Epithelial cell of esophagus (primary cell): ENCODE measurements at regions not wholly inside any gene's neighbourhood (a gene's known extent, or its start where the extent isn't known, plus 50 kb on each side); places are given as distances from the start of the nearest gene placed in this dataset.

Experiments used
- DNase-seq: peaks from one replicate; pipeline ENCODE4 v3.0.0; 2010; ENCODE audit warnings: low read depth
- H3K4me3 ChIP-seq: 2 replicates; pipeline ENCODE4 v1.5.1; 2011; ENCODE audit warnings: mild to moderate bottlenecking, low read length, control low read depth
- TF ChIP-seq, protein P1 (sequence below): IDR thresholded peaks from 2 replicates; pipeline ENCODE4 v1.5.1; 2011; ENCODE audit warnings: low read depth, mild to moderate bottlenecking, low read length, control low read depth, inconsistent platforms; ENCODE audit not compliant: insufficient read depth; ENCODE audit errors: missing control alignments

DNA sequence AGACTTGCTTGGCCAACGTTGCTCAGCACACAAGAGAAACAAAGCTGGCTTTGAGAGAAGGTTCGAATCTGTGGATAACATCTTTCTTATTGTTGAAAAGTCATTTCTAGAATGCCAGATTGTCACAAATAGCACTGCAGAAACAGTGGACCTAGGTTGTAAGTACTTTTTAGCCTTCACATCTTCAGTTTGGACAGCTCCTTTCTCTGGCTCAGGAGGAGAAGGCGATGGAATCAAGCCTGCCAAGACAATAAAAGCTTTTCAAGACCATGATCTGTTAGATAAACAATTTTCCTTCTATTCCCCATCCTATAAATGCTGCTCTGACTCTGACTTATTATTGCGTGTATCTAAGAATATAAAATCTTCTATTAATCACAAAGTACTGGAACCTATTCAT is 615.2 kb upstream of the SEMA6A start:
- DNase-seq: no peak
- TF ChIP-seq, protein P1, sequence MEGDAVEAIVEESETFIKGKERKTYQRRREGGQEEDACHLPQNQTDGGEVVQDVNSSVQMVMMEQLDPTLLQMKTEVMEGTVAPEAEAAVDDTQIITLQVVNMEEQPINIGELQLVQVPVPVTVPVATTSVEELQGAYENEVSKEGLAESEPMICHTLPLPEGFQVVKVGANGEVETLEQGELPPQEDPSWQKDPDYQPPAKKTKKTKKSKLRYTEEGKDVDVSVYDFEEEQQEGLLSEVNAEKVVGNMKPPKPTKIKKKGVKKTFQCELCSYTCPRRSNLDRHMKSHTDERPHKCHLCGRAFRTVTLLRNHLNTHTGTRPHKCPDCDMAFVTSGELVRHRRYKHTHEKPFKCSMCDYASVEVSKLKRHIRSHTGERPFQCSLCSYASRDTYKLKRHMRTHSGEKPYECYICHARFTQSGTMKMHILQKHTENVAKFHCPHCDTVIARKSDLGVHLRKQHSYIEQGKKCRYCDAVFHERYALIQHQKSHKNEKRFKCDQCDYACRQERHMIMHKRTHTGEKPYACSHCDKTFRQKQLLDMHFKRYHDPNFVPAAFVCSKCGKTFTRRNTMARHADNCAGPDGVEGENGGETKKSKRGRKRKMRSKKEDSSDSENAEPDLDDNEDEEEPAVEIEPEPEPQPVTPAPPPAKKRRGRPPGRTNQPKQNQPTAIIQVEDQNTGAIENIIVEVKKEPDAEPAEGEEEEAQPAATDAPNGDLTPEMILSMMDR: no peak
- no peak overlapping the region for H3K4me3 ChIP-seq

DNA sequence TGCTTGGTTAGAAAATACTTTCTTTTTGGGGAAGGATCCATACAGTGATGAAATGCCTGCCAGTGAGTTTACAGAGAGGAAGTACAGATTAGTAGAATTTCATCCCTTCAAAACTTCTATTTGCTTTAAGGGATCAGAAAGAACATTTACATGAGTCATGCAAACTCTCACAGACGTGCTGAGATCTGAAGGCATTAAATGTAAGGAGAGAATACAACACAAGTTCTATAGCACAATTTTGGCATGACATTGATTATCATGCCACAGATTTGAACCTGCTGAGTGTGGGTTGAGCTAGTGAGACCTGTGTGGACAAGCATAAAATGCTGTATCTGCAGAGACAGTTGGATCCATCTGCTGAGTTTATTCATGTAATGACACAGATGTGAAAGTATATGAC is 613.6 kb upstream of the SEMA6A start:
- no peak for DNase-seq

DNA sequence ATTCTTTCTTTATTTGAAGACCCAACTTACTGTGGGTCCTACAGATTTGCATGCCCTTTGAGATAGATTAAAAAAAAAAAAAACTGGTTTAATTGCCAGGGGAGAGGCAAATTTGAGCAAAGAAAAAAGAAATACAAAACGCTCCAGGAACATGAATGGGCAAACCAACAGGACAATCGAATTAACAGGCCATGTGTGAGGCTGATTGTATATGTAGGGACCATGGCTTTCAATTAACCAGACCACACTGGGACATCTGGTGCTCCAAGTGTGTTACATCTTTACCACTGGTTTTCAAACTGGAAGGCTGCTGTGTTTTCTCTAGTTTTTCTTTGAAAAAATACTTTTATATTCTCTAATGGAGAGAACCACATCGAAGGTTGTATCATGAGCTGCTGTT is 612.1 kb upstream of the SEMA6A start:
- no peak for DNase-seq
- TF ChIP-seq, protein P1: no peak
- no peak overlapping the region for H3K4me3 ChIP-seq

More for the DNA sequence above, 613.6 kb upstream of the SEMA6A start:
- H3K4me3 ChIP-seq: no peak overlapping the region
- TF ChIP-seq, protein P1: no peak

DNA sequence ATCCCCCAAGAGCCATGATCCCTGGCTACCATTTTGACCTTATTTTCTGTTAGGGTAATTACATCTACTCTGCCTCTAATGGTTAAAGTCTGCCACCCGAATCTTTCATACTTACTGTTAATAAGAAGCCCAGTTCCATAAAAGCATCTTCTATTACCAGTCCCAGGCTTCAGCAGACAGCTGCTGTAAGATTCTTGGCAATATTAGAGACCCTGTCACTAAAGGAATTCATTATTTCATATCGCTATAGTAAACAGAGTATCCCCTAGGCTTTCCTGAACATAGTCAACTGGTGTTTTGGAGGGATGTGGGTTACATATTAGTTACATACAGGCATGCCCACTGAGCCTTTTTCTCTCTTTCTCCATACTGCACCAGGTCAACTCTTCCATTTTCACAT is 608.7 kb upstream of the SEMA6A start:
- DNase-seq: no peak
- TF ChIP-seq, protein P1: no peak
- H3K4me3 ChIP-seq: no peak overlapping the region

DNA sequence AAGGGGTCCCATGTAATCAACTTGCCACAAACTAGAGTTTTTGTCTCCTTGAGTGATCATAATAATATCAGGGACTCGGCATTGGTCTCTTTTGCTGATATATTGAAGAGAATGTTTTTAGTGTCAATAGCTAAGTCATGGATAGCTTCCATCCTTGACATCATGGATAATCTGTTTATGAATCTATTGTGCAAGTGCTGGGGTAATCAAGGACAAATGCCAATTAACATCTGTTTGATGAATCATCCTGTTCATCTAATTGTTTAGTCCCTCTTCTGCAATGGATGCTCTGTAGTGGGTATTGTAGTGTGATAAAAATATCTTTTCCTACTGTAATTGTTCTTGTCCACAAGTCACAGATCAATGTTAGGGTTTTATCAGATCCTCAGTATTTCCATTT is 607.5 kb upstream of the SEMA6A start:
- TF ChIP-seq, protein P1: no peak
- H3K4me3 ChIP-seq: no peak overlapping the region
- no peak for DNase-seq

DNA sequence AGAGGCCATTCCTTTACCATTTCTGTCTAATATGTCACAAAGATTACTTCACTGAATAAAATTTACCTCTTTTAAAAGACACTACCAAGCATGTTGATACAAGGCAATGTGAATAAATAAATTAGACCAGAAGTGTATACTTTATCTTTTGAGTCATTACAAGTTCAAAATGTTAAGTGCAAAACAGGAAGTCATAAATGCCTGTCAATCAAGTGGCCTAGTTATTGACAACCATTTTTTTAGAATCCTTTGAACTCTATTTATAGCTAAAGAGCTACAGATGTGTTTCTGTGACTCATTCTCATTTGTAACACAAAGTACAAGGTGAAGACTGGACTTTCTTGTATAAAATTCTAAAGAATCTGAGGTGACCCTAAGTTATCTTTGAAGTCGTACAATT is 602.7 kb upstream of the SEMA6A start:
- DNase-seq: no peak
- no peak overlapping the region for H3K4me3 ChIP-seq
- TF ChIP-seq, protein P1: no peak

DNA sequence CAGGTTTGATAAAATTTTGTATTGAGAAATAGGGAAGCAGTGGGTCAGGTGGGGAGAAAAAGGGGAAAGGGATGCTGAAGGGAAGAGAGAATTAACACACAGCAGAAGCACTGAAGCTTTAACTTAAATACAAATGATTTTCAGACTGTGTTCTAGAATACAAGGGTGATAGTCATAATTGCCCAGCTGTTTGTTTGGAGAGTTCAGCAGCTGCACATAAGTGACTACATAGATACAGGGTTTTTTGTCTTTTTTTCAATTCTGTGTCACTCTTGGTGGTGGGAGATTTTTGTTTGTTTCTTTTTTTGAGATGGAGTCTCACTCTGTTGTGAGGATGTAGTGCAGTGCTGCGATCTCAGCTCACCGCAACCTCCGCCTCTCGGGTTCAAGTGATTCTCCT is 590.4 kb upstream of the SEMA6A start:
- DNase-seq: no peak
- TF ChIP-seq, protein P1: no peak
- no peak overlapping the region for H3K4me3 ChIP-seq
